ENCODE measurements at regions not wholly inside any gene's neighbourhood (a gene's known extent, or its start where the extent isn't known, plus 50 kb on each side); places are given as distances from the start of the nearest gene placed in this dataset.

DNA sequence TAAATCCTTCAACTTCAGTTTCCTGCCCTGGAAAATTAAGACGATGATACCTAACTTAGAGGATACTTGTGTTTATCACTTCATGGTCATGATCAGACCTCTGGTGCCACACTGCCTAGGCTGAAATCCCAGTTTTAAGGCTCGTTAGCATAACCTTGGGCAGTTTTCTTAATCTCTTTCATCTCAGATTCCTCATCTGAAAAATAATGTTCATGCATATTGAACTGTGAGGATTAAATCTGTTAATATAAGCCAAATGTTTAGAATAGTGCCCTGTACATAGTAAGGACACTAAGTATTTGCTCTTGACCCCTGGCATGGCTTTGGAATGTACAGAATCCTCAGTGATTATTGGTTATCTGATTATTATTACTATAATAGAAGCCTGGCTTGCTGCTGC, 79.7 kb downstream of the OGFRL1 start:
- Histone ChIP-seq H3K4me2 (ENCODE audit: low read depth, low read length, poor library complexity, severe bottlenecking) (peak overlapping the region; percentile 90), H3K27me3 (ENCODE audit: insufficient read depth, low read length, poor library complexity, severe bottlenecking) (no peaks in the 10 kb centered on the region), H3K36me3 (ENCODE audit: insufficient read depth, low read length) (no peaks in the 10 kb centered on the region), H4K20me1 (ENCODE audit: insufficient read depth, low read length, poor library complexity, severe bottlenecking) (no peaks in the 10 kb centered on the region), H3K9me3 (ENCODE audit: insufficient read depth, low read depth, low read length) (no peaks in the 10 kb centered on the region), H3K9ac (ENCODE audit: low read depth, low read length, poor library complexity, severe bottlenecking) (peak overlapping the region; percentile 54), H3F3A (ENCODE audit: low read depth) (peaks cover 6% of the 10 kb centered on the region; the same call in 1 of the 2 replicates), H3K79me2 (ENCODE audit: insufficient read depth, low read length) (no peaks in the 10 kb centered on the region), H3K4me1 (ENCODE audit: insufficient read depth, low read length, poor library complexity, severe bottlenecking) (peaks cover 36% of the 10 kb centered on the region), H2AFZ (ENCODE audit: low read length) (no peak overlapping the region), H3K9me2 (replicated peaks; ENCODE audit: low read depth, low read length) (no peaks in the 10 kb centered on the region), H3K4me3 (ENCODE audit: low read length, poor library complexity, severe bottlenecking) (no peak overlapping the region)
- TF ChIP-seq, protein P1, sequence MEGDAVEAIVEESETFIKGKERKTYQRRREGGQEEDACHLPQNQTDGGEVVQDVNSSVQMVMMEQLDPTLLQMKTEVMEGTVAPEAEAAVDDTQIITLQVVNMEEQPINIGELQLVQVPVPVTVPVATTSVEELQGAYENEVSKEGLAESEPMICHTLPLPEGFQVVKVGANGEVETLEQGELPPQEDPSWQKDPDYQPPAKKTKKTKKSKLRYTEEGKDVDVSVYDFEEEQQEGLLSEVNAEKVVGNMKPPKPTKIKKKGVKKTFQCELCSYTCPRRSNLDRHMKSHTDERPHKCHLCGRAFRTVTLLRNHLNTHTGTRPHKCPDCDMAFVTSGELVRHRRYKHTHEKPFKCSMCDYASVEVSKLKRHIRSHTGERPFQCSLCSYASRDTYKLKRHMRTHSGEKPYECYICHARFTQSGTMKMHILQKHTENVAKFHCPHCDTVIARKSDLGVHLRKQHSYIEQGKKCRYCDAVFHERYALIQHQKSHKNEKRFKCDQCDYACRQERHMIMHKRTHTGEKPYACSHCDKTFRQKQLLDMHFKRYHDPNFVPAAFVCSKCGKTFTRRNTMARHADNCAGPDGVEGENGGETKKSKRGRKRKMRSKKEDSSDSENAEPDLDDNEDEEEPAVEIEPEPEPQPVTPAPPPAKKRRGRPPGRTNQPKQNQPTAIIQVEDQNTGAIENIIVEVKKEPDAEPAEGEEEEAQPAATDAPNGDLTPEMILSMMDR (conservative IDR thresholded peaks at IDR 0.05; ENCODE audit: low read length) = no peak
- TF ChIP-seq EZH2phosphoT487 (IDR thresholded peaks at IDR 0.05; ENCODE audit: borderline replicate concordance) = no peak

DNA sequence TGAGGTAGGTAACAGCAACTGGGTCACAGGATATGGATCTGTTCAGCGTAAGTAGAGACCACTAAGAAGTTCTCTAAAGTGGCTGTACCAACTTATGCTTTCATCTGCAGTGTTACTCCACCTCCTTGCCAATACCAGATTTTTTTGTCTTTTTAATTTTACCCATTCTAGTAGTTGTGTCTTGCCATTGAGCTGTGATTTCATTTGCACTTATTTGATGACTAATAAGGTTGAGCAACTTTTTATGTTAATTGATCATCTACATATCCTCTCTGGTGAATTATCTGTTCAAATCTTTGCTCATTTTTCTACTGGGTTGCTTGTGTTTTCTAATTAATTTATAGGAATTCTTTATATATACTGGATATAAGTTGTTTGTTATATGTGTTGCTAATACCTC, 82.9 kb downstream of the OGFRL1 start:
- Histone ChIP-seq H3K4me2 (ENCODE audit: low read depth, low read length, poor library complexity, severe bottlenecking) (no peak overlapping the region), H3K9ac (ENCODE audit: low read depth, low read length, poor library complexity, severe bottlenecking) (no peak overlapping the region), H3K36me3 (ENCODE audit: insufficient read depth, low read length) (no peaks in the 10 kb centered on the region), H3K4me1 (ENCODE audit: insufficient read depth, low read length, poor library complexity, severe bottlenecking) (peaks cover 18% of the 10 kb centered on the region), H2AFZ (ENCODE audit: low read length) (no peak overlapping the region), H3K27me3 (ENCODE audit: insufficient read depth, low read length, poor library complexity, severe bottlenecking) (no peaks in the 10 kb centered on the region), H3K79me2 (ENCODE audit: insufficient read depth, low read length) (no peaks in the 10 kb centered on the region), H3K9me3 (ENCODE audit: insufficient read depth, low read depth, low read length) (no peaks in the 10 kb centered on the region), H3K4me3 (ENCODE audit: low read length, poor library complexity, severe bottlenecking) (no peak overlapping the region), H4K20me1 (ENCODE audit: insufficient read depth, low read length, poor library complexity, severe bottlenecking) (no peaks in the 10 kb centered on the region), H3K9me2 (replicated peaks; ENCODE audit: low read depth, low read length) (no peaks in the 10 kb centered on the region), H3F3A (ENCODE audit: low read depth) (no peaks in the 10 kb centered on the region)
- no peak for TF ChIP-seq EZH2phosphoT487 (IDR thresholded peaks at IDR 0.05; ENCODE audit: borderline replicate concordance)
- TF ChIP-seq, protein P1 (conservative IDR thresholded peaks at IDR 0.05; ENCODE audit: low read length) = no peak

DNA sequence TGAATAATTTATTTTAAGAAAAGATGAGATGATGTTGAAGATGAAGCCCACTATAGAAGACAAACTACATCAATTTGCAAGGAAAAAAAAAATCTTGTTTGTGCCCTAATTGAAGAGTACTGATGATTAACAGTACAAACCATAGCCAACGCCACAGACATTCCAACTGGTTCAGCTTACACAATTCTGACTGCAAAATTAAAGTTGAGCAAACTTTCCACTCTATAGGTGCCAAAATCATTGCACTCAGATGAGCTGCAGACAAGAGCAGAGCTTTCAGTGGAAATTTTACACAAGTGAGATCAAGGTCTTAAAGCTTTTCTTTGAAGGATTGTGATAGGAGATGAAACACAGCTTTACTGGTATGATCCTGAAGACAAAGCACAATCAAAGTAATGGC, 85.3 kb downstream of the OGFRL1 start:
- H3K79me2 ChIP-seq (ENCODE audit: insufficient read depth, low read length) = no peaks in the 10 kb centered on the region
- no peaks in the 10 kb centered on the region for H3K36me3 ChIP-seq (ENCODE audit: insufficient read depth, low read length)
- H3K9ac ChIP-seq (ENCODE audit: low read depth, low read length, poor library complexity, severe bottlenecking) = no peak overlapping the region
- no peak overlapping the region for H3K4me2 ChIP-seq (ENCODE audit: low read depth, low read length, poor library complexity, severe bottlenecking)
- no peaks in the 10 kb centered on the region for H3K27me3 ChIP-seq (ENCODE audit: insufficient read depth, low read length, poor library complexity, severe bottlenecking)
- H4K20me1 ChIP-seq (ENCODE audit: insufficient read depth, low read length, poor library complexity, severe bottlenecking) = no peaks in the 10 kb centered on the region
- no peaks in the 10 kb centered on the region for H3F3A ChIP-seq (ENCODE audit: low read depth)
- H3K4me3 ChIP-seq (ENCODE audit: low read length, poor library complexity, severe bottlenecking) = no peak overlapping the region
- no peak for TF ChIP-seq EZH2phosphoT487 (IDR thresholded peaks at IDR 0.05; ENCODE audit: borderline replicate concordance)
- TF ChIP-seq, protein P1 (conservative IDR thresholded peaks at IDR 0.05; ENCODE audit: low read length) = no peak
- H3K4me1 ChIP-seq (ENCODE audit: insufficient read depth, low read length, poor library complexity, severe bottlenecking) = no peaks in the 10 kb centered on the region
- no peak overlapping the region for H2AFZ ChIP-seq (ENCODE audit: low read length)
- no peaks in the 10 kb centered on the region for H3K9me2 ChIP-seq (replicated peaks; ENCODE audit: low read depth, low read length)
- no peaks in the 10 kb centered on the region for H3K9me3 ChIP-seq (ENCODE audit: insufficient read depth, low read depth, low read length)

Data from Loucy (cell line).